ENCODE measurements at regions not wholly inside any gene's neighbourhood (a gene's known extent, or its start where the extent isn't known, plus 50 kb on each side); places are given as distances from the start of the nearest gene placed in this dataset.

DNA sequence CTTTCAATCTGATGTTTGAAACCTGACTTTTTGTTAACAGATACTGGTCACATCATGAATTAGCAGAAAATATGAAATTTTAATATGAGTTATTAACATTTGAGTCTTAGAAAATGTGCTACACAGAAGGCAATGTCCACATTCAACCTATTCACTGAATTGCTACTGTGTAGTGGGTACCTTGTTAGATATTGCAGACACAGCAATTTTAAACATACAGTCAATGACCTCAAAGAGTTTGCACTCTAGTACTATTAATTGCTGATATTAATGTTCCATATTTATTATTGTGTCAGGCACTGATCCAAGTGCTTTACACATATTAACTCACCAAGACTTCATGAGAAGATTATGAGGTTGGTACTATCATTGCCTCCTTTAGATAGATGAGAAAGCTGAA lies 385.4 kb upstream of the PKDCC start:
- Histone ChIP-seq H3K27ac (no peak overlapping the region), H3K9me3 (no peaks in the 10 kb centered on the region), H3K4me3 (no peak overlapping the region), H3K27me3 (no peaks in the 10 kb centered on the region), H3K36me3 (no peaks in the 10 kb centered on the region), H3K4me1 (no peaks in the 10 kb centered on the region)
- DNase-seq (no peak), ATAC-seq (no peak)
- intact Hi-C loops (cut with DNase I): no loop called here
- TF ChIP-seq, protein P1, sequence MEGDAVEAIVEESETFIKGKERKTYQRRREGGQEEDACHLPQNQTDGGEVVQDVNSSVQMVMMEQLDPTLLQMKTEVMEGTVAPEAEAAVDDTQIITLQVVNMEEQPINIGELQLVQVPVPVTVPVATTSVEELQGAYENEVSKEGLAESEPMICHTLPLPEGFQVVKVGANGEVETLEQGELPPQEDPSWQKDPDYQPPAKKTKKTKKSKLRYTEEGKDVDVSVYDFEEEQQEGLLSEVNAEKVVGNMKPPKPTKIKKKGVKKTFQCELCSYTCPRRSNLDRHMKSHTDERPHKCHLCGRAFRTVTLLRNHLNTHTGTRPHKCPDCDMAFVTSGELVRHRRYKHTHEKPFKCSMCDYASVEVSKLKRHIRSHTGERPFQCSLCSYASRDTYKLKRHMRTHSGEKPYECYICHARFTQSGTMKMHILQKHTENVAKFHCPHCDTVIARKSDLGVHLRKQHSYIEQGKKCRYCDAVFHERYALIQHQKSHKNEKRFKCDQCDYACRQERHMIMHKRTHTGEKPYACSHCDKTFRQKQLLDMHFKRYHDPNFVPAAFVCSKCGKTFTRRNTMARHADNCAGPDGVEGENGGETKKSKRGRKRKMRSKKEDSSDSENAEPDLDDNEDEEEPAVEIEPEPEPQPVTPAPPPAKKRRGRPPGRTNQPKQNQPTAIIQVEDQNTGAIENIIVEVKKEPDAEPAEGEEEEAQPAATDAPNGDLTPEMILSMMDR (IDR thresholded peaks at IDR 0.05): no peak

DNA sequence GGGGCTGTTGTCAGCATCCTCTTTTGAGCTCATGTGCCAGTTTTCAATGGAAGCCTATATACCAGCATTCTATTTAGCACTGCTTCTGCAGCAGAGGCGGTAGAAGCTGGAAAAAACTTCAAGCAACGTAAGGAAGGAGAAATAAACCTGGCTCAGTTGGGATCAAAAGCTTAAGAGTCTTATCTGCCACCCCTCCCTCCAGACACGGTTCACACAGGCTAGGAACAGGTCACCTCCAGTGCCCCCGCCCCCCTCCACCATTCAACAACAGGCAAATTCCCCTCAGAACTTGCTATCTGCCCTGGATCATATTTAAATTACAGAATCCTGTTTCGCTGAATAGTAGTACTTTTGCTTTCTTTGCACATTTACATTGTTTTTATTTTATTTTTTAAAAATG lies 384.8 kb upstream of the PKDCC start:
- TF ChIP-seq, protein P1 (IDR thresholded peaks at IDR 0.05): no peak
- Histone ChIP-seq H3K27me3 (no peaks in the 10 kb centered on the region), H3K9me3 (no peaks in the 10 kb centered on the region), H3K36me3 (no peaks in the 10 kb centered on the region), H3K27ac (no peak overlapping the region), H3K4me3 (no peak overlapping the region), H3K4me1 (peaks cover 0 to 3% (median 0%) of the 10 kb centered on the region in 9 donors)
- ATAC-seq (no peak), DNase-seq (no peak)
- 79 to 80% methylated on average over 5 of the region's 5 CpGs for WGBS, 2 donors
- intact Hi-C loops (cut with DNase I): no loop called here

DNA sequence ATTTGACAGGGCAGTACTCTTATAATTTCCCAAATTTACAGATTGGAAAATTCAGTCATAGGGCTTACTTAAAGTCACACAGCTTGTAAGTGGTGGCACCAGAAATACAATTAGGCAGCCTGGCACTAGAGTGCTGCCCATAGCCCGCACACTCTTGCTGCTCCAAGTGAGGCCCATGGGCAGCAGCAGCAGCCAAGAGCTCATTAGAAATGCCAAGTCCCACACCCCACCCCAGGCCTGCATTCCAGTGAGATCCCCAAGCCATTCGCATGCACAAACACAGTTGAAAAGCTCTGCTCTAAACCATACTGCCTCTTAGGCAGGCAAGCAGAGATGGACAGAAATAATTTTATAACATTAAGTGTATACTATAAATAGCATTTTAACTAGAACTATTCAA lies 379.3 kb upstream of the PKDCC start:
- H3K36me3 ChIP-seq: no peaks in the 10 kb centered on the region
- DNase-seq: no peak
- 52 to 67% methylated on average over 2 of the region's 2 CpGs for WGBS, 2 donors
- no peak overlapping the region for H3K27ac ChIP-seq
- no peaks in the 10 kb centered on the region for H3K9me3 ChIP-seq
- H3K4me1 ChIP-seq: peaks cover 0 to 11% (median 0%) of the 10 kb centered on the region in 9 donors
- no peak overlapping the region for H3K4me3 ChIP-seq
- ATAC-seq: peak in 3 of 8 donors; percentile 44 to 55 (median 52)
- H3K27me3 ChIP-seq: no peaks in the 10 kb centered on the region
- TF ChIP-seq, protein P1 (IDR thresholded peaks at IDR 0.05): no peak
- intact Hi-C loops (cut with DNase I): no loop called here

DNA sequence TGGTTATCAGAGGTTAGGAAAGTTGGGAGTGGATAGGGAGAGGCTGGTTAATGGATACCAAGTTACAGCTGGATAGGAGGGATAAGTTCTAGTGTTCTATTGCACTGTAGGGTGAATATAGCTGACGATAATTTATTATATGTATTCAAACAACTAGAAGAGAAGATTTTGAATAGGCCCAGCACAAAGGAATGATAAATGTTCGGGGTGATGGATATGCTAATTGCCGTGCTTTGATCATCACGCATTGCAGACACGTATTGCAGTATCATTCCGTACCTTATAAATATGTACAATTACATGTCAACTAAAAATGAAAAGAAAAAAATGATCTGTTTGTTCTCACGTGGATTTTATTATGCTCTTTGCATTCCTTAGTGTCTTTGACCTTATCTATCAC lies 369.2 kb upstream of the PKDCC start:
- H3K4me3 ChIP-seq: no peak overlapping the region
- H3K9me3 ChIP-seq: peaks cover 0 to 7% (median 0%) of the 10 kb centered on the region in 11 donors
- no peaks in the 10 kb centered on the region for H3K27me3 ChIP-seq
- H3K27ac ChIP-seq: no peak overlapping the region
- TF ChIP-seq, protein P1 (IDR thresholded peaks at IDR 0.05): no peak
- H3K4me1 ChIP-seq: no peaks in the 10 kb centered on the region
- DNase-seq (no peak), ATAC-seq (no peak)
- intact Hi-C loops (cut with DNase I): no loop called here
- no peaks in the 10 kb centered on the region for H3K36me3 ChIP-seq
- WGBS, 2 donors: 82 to 86% methylated on average over 7 of the region's 7 CpGs

DNA sequence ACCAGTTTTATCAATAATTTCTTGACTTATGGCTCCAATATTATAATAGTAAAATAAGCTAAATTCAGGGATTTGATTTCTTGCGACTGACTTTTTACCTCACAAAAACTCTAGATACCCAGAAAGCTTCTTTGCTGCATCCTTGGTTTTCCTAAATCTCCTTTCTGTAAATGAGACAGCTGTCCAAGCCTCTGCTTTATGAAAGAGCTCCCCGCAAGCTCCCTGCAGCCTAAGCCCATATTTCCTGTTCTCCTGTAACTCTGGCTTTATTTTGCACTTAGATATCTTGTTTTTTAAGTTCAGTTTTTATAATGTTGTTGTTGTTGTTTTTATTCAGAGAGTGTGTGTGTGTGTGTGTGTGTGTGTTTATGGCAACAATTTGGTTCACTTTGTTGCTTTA lies 361.7 kb upstream of the PKDCC start:
- no peak overlapping the region for H3K27ac ChIP-seq
- ATAC-seq (no peak), DNase-seq (no peak)
- intact Hi-C loops (cut with DNase I): no loop called here
- no peaks in the 10 kb centered on the region for H3K27me3 ChIP-seq
- H3K4me3 ChIP-seq: no peak overlapping the region
- peaks cover 0 to 19% (median 0%) of the 10 kb centered on the region in 11 donors for H3K9me3 ChIP-seq
- H3K4me1 ChIP-seq: no peaks in the 10 kb centered on the region
- TF ChIP-seq, protein P1 (IDR thresholded peaks at IDR 0.05): no peak
- WGBS, 2 donors: 92 to 93% methylated on average over 2 of the region's 2 CpGs
- no peaks in the 10 kb centered on the region for H3K36me3 ChIP-seq

Data from heart right ventricle (tissue), 16 donors.